ENCODE measurements at regions not wholly inside any gene's neighbourhood (a gene's known extent, or its start where the extent isn't known, plus 50 kb on each side); places are given as distances from the start of the nearest gene placed in this dataset.

DNA sequence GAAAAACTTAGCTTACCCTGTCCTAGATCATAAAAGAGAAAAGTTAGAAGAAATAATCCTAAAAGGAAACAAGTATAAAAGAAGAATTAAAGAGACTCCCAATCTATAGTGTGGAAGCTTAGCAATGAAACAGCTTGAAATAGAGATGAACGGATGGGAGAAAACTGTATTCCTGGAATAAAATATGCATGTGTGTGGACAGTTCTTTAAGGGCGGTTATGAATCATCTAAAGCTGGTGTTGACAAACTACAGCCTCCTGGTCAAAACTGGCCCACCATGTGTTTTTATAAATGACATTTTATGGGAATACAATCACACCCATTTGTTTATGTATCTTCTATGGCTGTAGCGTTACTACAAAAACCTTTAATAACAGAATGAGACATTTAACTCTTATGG is 69.4 kb downstream of the OR13H1 start:
- DNase-seq (ENCODE audit: low spot score), result no peak
- ChIA-PET POLR2A (ENCODE audit: low non-redundant PET) (no interaction called here), CTCF (no interaction called here)
- no TSS peak for BruUV-seq (replicated peaks)
- TF ChIP-seq EZH2 (IDR thresholded peaks at IDR 0.05; ENCODE audit: borderline replicate concordance, low read depth, low read length, poor library complexity, severe bottlenecking), result no peak
- TF ChIP-seq, protein P1, sequence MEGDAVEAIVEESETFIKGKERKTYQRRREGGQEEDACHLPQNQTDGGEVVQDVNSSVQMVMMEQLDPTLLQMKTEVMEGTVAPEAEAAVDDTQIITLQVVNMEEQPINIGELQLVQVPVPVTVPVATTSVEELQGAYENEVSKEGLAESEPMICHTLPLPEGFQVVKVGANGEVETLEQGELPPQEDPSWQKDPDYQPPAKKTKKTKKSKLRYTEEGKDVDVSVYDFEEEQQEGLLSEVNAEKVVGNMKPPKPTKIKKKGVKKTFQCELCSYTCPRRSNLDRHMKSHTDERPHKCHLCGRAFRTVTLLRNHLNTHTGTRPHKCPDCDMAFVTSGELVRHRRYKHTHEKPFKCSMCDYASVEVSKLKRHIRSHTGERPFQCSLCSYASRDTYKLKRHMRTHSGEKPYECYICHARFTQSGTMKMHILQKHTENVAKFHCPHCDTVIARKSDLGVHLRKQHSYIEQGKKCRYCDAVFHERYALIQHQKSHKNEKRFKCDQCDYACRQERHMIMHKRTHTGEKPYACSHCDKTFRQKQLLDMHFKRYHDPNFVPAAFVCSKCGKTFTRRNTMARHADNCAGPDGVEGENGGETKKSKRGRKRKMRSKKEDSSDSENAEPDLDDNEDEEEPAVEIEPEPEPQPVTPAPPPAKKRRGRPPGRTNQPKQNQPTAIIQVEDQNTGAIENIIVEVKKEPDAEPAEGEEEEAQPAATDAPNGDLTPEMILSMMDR (conservative IDR thresholded peaks at IDR 0.05; ENCODE audit: low read depth, low read length), result no peak
- H3K27ac ChIP-seq (ENCODE audit: low read depth, low read length, poor library complexity, severe bottlenecking), result no peak overlapping the region
- intact Hi-C loops (cut with micrococcal nuclease; ENCODE audit: unreplicated experiment), result no loop called here
- no peaks in the 10 kb centered on the region for H3K9me3 ChIP-seq (ENCODE audit: low read depth, low read length, poor library complexity, severe bottlenecking)
- no peak overlapping the region for H3K4me3 ChIP-seq (ENCODE audit: low read depth, low read length, poor library complexity, severe bottlenecking)
- peaks cover 24% of the 10 kb centered on the region for H3K27me3 ChIP-seq (replicated peaks; ENCODE audit: insufficient read depth, low read depth, low read length, poor library complexity)
- H3K4me1 ChIP-seq (ENCODE audit: insufficient read depth, low read length, poor library complexity, severe bottlenecking), result no peaks in the 10 kb centered on the region
- no peaks in the 10 kb centered on the region for H3K36me3 ChIP-seq (ENCODE audit: insufficient read depth, low read length, poor library complexity, severe bottlenecking)

- Histone ChIP-seq H3K9me3 (ENCODE audit: low read depth, low read length, poor library complexity, severe bottlenecking) (no peaks in the 10 kb centered on the region), H3K4me3 (ENCODE audit: low read depth, low read length, poor library complexity, severe bottlenecking) (no peak overlapping the region), H3K4me1 (ENCODE audit: insufficient read depth, low read length, poor library complexity, severe bottlenecking) (no peaks in the 10 kb centered on the region), H3K27ac (ENCODE audit: low read depth, low read length, poor library complexity, severe bottlenecking) (no peak overlapping the region), H3K36me3 (ENCODE audit: insufficient read depth, low read length, poor library complexity, severe bottlenecking) (no peaks in the 10 kb centered on the region), H3K27me3 (replicated peaks; ENCODE audit: insufficient read depth, low read depth, low read length, poor library complexity) (peaks cover 25% of the 10 kb centered on the region)
- DNase-seq (ENCODE audit: low spot score), result no peak
- intact Hi-C loops (cut with micrococcal nuclease; ENCODE audit: unreplicated experiment), result no loop called here
- CTCF ChIA-PET, result no interaction called here
- POLR2A ChIA-PET (ENCODE audit: low non-redundant PET), result no interaction called here
- no peak for TF ChIP-seq EZH2 (IDR thresholded peaks at IDR 0.05; ENCODE audit: borderline replicate concordance, low read depth, low read length, poor library complexity, severe bottlenecking)
- TF ChIP-seq, protein P1 (conservative IDR thresholded peaks at IDR 0.05; ENCODE audit: low read depth, low read length), result no peak
- BruUV-seq (replicated peaks), result no TSS peak
These were observed 70.4 kb downstream of the OR13H1 start for GRCh38 chrX:131614241-131614640.

DNA sequence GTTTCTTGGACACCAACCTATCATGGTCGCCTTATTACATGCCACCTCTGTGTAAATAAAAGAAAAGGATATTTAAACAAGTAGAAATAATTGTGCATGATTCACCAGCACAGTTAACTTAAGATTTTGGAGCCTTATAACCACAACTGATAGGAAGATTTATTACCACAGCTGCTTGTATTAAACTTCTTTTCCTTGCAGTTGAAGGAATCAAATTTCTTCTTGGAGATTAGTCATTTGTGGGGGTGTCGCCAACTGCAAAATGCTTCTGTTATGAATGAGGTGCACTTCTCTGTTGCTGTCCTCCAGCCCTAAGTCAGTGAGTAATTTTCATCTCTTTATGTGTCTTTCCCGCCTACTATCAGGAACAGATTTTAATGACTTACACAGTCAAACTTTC is 73.3 kb downstream of the OR13H1 start:
- no peaks in the 10 kb centered on the region for H3K9me3 ChIP-seq (ENCODE audit: low read depth, low read length, poor library complexity, severe bottlenecking)
- H3K4me1 ChIP-seq (ENCODE audit: insufficient read depth, low read length, poor library complexity, severe bottlenecking), result no peaks in the 10 kb centered on the region
- no peak overlapping the region for H3K4me3 ChIP-seq (ENCODE audit: low read depth, low read length, poor library complexity, severe bottlenecking)
- ChIA-PET POLR2A (ENCODE audit: low non-redundant PET) (no interaction called here), CTCF (no interaction called here)
- no peak for TF ChIP-seq EZH2 (IDR thresholded peaks at IDR 0.05; ENCODE audit: borderline replicate concordance, low read depth, low read length, poor library complexity, severe bottlenecking)
- TF ChIP-seq, protein P1 (conservative IDR thresholded peaks at IDR 0.05; ENCODE audit: low read depth, low read length), result no peak
- no peak overlapping the region for H3K27ac ChIP-seq (ENCODE audit: low read depth, low read length, poor library complexity, severe bottlenecking)
- no TSS peak for BruUV-seq (replicated peaks)
- intact Hi-C loops (cut with micrococcal nuclease; ENCODE audit: unreplicated experiment), result no loop called here
- DNase-seq (ENCODE audit: low spot score), result peak; percentile 57
- H3K36me3 ChIP-seq (ENCODE audit: insufficient read depth, low read length, poor library complexity, severe bottlenecking), result no peaks in the 10 kb centered on the region
- H3K27me3 ChIP-seq (replicated peaks; ENCODE audit: insufficient read depth, low read depth, low read length, poor library complexity), result peaks cover 27% of the 10 kb centered on the region
